HFF-Myc (cell line): ENCODE measurements at regions not wholly inside any gene's neighbourhood (a gene's known extent, or its start where the extent isn't known, plus 50 kb on each side); places are given as distances from the start of the nearest gene placed in this dataset.

Source experiments
- DNase-seq: peaks from one replicate; pipeline ENCODE4 v3.0.0-alpha.2; 2011; ENCODE audit warnings: low read depth; ENCODE audit errors: extremely low read depth
- H3K4me3 ChIP-seq: replicated peaks from 2 replicates; pipeline ENCODE4 v1.5.1; 2011; ENCODE audit warnings: low read depth, mild to moderate bottlenecking, control low read depth, low read length
- TF ChIP-seq, protein P1 (sequence below): IDR thresholded peaks from 2 replicates; pipeline ENCODE4 v1.5.1; 2012; ENCODE audit warnings: mild to moderate bottlenecking, low read depth, low read length, control low read depth; ENCODE audit errors: missing control alignments

DNA sequence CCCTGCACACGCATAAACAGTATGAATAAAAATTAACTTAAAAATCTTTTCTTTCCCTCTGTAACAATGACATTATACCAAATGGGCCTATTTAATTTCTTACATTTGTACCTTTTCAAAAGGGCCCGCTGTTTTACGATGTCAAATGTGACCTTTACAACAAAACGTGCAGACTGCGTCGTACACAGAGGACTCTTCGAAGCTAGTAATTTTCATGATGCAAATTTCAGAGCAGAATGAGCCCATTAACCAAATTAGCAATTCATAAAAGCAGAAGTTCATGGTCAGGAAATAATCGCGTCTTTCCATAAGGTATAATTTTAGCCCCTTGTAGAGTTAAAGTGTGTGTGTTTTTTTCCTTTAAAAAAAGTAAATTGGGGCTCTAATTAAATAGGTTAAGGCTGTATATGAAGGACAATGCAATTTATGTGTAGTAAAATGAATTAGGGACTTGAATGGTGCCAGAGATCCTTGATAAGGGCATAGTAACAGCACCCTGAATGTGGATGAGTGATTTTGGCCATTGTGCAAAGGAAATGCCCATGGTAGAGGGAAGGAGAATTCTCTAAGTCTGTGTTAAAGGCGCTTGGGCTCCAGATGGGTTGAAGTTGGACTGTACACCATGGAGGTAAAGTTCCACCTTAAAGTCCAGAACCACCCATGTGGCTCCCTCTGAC lies 546.4 kb upstream of the EEF2KMT start:
- H3K4me3 ChIP-seq, result no peak overlapping the region
- TF ChIP-seq, protein P1, sequence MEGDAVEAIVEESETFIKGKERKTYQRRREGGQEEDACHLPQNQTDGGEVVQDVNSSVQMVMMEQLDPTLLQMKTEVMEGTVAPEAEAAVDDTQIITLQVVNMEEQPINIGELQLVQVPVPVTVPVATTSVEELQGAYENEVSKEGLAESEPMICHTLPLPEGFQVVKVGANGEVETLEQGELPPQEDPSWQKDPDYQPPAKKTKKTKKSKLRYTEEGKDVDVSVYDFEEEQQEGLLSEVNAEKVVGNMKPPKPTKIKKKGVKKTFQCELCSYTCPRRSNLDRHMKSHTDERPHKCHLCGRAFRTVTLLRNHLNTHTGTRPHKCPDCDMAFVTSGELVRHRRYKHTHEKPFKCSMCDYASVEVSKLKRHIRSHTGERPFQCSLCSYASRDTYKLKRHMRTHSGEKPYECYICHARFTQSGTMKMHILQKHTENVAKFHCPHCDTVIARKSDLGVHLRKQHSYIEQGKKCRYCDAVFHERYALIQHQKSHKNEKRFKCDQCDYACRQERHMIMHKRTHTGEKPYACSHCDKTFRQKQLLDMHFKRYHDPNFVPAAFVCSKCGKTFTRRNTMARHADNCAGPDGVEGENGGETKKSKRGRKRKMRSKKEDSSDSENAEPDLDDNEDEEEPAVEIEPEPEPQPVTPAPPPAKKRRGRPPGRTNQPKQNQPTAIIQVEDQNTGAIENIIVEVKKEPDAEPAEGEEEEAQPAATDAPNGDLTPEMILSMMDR, result no peak
- DNase-seq, result no peak

DNA sequence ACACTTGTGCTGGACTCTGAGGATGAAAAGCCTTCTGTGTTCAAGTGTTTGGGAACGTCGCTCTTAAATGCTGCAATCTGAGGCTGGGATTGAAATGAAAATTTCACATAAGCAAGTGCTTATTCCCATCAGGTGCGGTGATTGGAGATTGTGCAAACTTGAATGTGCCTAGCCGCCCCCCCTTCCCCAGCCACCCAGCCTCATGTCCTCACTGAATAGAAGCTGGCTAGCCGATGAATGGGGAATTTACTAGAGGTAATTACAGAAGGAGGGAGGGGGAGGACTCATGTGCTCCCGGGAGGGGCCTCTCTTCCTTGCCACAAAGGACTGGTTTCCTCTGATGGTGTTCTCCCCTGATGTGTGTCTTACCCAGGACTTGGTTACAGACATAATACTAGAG lies 544.8 kb upstream of the EEF2KMT start:
- DNase-seq, result no peak
- TF ChIP-seq, protein P1, result no peak
- no peak overlapping the region for H3K4me3 ChIP-seq

DNA sequence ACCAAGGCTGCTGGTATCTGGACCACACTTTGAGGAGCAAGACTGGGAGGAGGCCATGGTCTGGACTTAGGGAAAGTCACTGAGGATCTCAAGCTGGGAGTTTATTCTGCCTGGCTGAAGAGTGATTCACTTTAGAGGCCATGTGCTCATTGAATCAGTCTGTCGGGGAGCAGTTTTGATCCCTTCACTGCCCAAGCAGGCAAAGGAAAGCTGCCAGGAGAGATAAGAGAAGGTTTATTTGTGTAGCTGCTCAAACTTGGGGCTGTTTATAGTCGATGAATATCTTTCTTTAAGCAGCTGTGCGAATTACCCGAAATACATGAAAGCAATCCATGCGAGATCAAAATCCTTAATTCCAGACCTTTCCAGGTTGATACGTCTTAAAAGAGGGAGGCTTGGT lies 544.4 kb upstream of the EEF2KMT start:
- DNase-seq, result no peak
- TF ChIP-seq, protein P1, result no peak
- no peak overlapping the region for H3K4me3 ChIP-seq

DNA sequence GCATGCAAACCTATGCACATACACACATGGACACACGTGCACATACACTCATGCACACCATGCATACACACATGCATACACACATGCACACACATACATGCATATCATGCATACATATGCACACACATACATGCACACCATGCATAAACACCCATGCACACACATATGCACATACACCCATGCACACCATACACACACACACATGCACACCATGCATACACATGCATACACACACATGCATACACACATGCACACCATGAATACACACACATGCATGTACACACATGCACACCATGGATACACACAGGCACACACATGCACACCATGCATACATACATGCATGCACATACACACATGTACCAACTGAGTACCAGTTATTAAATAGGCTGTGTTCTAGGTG lies 543.3 kb upstream of the EEF2KMT start:
- DNase-seq, result no peak
- TF ChIP-seq, protein P1, result no peak
- no peak overlapping the region for H3K4me3 ChIP-seq

DNA sequence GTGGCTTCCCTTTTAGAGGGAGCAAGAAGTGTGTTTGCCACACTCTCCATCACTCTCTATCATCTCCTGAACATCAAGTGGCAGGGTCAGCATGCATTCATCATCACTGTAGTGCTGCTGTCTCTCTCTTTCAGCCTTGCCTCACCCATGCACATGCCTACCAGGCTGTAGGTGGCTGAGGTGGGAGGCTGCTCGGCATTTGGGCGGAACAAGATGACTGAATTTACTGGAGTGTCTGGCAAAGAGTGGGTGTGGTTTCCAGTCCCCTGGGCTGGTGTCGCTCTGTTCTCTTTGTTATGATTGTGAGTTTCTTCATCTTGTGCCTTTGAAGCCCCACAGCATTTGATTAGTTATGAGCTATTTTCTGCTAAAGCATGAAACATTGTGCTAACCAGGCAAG lies 541.9 kb upstream of the EEF2KMT start:
- no peak for DNase-seq

DNA sequence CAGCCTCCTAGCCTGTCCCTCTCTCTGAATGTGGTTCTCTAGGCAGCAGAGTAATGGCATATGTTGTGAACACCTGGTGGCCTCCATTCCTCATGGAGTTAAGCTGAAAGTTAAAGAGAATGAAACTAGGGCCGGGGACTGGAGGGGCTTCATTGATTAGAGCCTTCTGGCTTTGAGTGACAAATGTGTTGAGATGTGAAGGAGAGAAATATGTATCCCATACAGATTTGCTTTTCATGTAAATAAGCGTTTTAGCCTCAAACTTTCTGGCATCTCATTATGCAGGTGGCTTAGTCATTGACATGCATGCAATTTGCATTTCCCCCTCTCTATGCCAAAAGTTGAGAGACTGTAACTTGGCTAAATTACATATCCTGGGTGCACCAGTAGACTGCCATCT lies 537.7 kb upstream of the EEF2KMT start:
- no peak for DNase-seq
- no peak overlapping the region for H3K4me3 ChIP-seq
- TF ChIP-seq, protein P1, result no peak

More for the DNA sequence above, 541.9 kb upstream of the EEF2KMT start:
- TF ChIP-seq, protein P1, result no peak
- no peak overlapping the region for H3K4me3 ChIP-seq

DNA sequence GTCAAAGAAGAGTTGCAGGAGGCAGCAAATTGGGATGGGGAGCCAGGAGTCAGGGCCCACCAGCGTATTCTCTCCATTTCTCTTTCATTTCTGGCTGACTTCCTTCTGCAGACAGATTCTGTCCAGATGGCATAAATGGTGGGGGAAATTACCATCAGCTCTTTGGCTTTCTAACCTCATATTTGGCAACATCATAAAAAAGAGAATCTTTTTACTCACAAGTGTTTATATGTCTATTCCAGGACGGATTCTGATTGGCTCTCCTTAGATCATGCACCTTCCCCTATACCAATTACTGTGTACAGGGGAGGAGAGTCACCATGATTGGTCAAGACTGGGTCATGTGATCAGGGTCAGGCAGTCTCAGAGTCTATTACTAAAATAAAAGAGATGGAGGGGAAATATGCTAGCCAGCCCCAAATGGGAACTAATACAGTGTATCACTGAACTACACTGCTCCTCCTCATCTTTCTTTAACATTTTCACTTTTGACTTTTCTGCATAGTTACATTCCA lies 537.1 kb upstream of the EEF2KMT start:
- H3K4me3 ChIP-seq, result no peak overlapping the region
- no peak for DNase-seq
- TF ChIP-seq, protein P1, result no peak
